NCI-H524 (cell line): ENCODE measurements at regions not wholly inside any gene's neighbourhood (a gene's known extent, or its start where the extent isn't known, plus 50 kb on each side); places are given as distances from the start of the nearest gene placed in this dataset.
A peak's percentile ranks its signal among the peaks of the same experiment; 100 is the strongest.
"Not testable (repeated sequence)": the region's sequence is repeated elsewhere in the genome, so short reads cannot be mapped to it uniquely, and the experiment has no call there.

Experiments used
- DNase-seq, 2 experiments: peaks; one replicate each; lab custom pipeline; 2025; lab: John Stamatoyannopoulos, UW

DNA sequence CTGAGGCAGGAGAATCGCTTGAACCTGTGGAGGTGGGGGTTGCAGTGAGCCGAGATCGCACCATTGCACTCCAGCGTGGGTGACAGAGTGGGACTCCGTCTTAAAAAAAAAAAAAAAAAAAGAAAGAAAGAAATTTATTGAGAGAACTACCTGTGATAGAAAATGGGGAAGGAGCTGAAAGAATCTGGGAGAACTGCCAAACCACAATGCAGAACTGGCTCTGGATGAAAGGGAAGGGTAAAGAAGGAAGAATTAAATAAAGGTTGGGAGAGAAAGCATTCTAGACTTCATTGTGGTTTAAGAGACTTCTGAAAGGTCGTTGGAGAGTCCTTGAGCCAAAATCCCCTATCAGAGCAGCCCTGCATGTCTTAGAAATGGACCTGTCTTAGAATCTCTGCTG lies 567.9 kb upstream of the HTR2C start:
- DNase-seq = no peak

DNA sequence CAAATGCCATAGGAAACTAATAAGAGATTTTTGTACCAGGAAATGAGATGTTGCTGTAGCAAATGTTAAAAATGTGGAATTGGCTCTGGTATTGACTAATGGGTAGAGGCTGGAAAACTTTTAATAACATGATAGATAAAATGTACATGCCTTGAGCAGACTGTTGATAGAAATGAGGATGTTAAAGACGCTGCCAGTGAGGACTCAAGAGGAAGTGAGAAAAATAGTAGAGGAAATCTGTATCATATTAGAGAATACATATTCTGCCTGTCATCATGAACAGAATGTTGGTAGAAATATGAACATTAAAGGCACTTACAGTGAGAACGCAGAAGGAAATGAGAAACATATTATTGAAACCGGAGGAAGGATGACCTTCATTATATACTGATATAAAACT lies 577.2 kb upstream of the HTR2C start:
- no peak for DNase-seq

- no peak for DNase-seq
Measured at GRCh38 chrX:113996781-113997180, 587.1 kb upstream of the HTR2C start.

- peak in 1 of 2 experiments; percentile 43 for DNase-seq
Measured at GRCh38 chrX:113991720-113992119, 592.2 kb upstream of the HTR2C start.

- peak; percentile 49 to 82 for DNase-seq
Measured at GRCh38 chrX:113990669-113991068, 593.2 kb upstream of the HTR2C start.

DNA sequence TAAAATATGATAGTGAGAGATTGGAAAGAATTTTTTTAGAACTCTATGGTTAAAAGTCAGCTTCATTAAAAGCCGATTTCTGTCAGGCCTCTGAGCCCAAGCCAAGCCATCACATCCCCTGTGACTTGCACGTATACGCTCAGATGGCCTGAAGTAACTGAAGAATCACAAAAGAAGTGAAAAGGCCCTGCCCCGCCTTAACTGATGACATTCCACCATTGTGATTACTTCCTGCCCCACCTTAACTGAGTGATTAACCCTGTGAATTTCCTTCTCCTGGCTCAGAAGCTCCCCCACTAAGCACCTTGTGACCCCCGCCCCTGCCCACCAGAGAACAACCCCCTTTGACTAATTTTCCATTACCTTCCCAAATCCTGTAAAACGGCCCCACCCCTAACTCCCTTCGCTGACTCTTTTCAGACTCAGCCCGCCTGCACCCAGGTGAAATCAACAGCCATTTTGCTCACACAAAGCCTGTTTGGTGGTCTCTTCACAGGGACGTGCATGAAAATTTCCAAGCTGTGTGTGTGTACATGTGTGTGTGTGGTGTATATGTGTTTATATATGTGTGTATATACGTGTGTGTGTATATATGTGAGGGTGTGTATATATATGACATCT lies 595.5 kb upstream of the HTR2C start:
- not testable (repeated sequence) for DNase-seq

DNA sequence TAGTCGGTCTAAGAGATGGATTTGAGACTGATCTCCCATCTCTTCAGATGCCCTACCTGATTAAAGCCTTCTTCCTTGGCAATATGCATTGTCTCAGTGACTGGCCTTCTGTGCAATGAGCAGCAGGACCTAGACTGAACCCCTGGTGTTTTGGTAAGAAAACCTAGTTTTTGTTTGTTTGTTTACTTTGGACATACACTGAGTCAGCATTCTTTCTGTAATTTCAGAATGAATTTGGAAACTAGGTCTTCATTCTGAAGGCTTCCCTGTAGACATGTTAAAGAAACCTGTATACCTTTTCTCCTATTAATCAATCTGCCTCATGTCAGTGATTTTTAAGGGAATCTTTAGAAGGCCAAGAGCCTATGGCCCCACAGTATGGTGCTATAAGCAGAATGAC lies 597.5 kb upstream of the HTR2C start:
- no peak for DNase-seq

- DNase-seq = no peak
Measured at GRCh38 chrX:113982766-113983165, 601.1 kb upstream of the HTR2C start.

DNA sequence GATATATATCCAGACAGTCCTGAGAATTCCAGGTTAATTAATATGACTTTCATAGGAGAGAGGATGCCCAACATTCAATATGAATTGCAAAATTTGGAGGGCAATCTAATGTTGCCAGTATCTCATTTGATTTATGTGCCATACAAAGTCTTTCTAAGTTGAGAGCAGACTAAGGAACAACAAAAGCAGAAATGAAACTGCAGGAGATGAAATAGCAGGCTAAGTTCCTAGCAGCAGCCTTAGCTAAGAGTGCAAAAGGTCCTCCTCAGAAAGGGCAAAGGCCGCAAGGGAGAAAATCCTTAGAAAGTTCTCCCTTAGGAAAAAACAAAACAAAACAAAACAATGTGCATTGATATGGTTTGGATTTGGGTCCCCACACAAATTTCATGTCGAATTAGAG lies 602.9 kb upstream of the HTR2C start:
- DNase-seq = no peak

DNA sequence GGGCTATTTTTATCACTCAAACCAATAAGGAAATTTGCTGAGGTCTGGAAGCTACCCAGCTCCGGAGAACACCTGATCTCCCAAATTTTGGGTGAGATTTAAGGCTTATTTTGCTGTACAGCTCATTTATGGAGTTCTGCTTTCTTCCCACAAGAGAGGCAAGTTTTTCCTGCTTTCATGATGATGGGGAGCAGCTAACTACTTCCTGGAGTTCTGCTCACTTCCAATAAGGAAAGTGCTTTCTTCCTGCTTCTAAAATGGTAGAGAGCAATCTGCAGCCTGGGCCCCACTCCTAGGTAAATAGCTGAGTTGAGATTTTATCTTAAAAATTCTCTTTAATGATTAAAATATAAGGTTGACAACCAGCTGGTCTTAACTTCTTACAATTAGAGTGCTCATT lies 606.0 kb upstream of the HTR2C start:
- no peak for DNase-seq

DNA sequence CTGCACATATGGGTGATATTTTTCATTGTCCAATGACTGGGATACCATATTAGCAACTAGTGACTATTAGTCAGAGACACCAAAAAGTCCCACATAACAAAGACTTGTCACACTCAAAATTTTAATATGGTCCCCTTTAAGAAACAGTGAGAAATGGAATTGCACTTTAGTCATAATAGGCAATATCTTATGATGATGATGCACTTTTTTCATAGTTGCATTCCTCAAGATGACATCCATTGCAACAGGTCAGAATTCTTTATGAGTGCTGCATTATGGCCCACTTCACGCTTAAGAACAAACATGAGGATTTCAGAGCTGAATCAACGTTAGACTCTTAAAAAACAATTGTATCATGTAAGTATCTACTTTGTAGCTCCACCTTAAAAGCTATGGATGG lies 608.4 kb upstream of the HTR2C start:
- DNase-seq = no peak

GRCh38 chrX:113974881-113975280 lies 609.0 kb upstream of the HTR2C start:
- no peak for DNase-seq

DNA sequence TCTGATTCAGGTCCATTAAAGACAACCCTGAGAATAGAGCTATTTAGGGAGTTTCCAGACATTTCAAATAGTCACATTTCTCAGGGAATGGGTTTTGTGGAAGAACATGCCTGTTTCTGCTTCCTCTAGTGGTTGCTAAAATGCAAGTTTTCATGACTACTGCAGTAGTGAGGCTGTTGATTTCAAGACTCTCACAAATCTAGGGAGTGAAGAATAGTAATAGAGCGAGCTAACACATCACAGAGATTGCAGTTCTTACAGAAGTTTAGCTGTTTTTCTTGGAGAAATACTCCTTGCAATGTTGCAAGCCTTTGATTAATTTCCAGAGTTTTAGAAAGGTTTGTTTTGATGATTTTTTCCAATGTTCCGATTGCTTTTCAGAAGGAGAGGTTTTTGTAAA lies 610.2 kb upstream of the HTR2C start:
- DNase-seq = no peak

DNA sequence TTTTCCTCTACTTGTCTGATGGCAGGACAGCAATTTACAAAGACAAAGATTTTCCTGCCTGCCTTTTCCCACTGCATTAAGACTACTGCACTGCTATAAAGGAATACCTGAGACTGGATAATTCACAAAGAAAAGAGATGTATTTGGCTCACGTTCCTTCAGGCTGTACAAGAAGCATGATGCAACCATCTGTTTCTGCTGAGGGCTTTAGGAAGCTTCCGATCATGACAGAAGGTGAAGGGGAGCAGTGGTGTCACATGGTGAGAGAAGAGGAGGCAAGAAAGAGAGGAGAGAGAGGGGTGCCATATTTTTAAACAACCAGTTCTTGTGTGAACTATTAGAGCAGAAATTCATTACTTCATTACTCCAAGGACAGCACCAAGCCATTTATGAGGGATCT lies 617.1 kb upstream of the HTR2C start:
- peak; percentile 19 to 48 for DNase-seq

GRCh38 chrX:113962343-113962742 lies 621.5 kb upstream of the HTR2C start:
- no peak for DNase-seq

DNA sequence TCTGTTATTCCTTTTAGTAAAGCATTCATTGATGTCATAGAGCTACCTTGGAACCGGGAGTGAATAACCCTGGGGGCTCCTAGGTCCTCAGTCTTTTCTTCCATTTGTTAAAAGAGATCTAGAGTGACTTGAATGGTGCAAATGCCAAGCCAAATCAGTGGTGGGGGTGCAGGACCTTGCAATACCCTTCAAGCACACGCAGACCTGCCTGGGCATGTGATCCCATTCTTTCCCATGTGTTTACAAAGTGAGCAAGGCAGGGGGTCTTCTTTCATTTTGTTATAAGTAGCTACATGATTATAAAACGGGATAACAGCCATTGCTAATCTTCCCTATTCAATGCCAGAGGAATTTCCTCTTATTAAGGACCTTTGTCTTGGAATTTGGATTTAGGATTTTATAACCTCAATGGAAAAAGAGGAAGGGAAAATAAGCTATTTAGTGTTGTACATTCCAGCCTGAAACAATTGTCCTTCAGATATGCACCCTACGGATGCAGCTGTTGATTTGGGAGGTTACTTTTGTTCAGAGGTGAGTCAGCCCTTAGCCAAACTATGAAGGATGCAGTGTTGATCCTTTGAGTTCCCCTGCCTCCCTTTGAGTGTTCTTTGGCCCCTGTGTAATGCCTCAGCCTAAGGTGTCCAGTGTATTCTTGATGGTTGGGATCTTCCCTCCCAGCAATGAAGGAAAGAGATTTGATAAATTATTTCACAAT lies 623.8 kb upstream of the HTR2C start:
- DNase-seq = no peak

GRCh38 chrX:113956936-113957335 lies 627.0 kb upstream of the HTR2C start:
- DNase-seq = no peak

- no peak for DNase-seq
Measured at GRCh38 chrX:113954297-113954696, 629.6 kb upstream of the HTR2C start.

- peak; percentile 26 to 75 for DNase-seq
Measured at GRCh38 chrX:113950081-113950678, 633.7 kb upstream of the HTR2C start.

DNA sequence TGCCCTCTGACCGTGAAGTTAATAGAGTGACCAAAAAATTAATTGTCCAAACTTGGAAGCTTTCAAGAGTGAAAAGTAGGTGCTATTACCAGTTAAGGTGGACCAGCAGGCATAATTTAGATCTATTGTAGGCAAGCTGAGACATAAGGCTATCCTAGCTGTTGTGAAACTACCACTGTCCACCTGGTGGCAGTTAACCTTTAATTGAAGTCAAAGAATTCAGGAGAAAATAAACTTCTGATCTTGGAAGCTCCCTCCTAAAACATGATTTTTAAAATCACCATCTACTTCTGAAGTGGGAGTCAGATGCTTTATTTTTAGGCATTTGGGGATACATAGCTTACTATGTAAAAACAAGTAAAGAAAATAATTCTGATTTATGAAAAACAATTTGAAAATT lies 636.3 kb upstream of the HTR2C start:
- peak in 1 of 2 experiments; percentile 27 for DNase-seq

GRCh38 chrX:113935518-113935917 lies 648.4 kb upstream of the HTR2C start:
- DNase-seq = no peak

DNA sequence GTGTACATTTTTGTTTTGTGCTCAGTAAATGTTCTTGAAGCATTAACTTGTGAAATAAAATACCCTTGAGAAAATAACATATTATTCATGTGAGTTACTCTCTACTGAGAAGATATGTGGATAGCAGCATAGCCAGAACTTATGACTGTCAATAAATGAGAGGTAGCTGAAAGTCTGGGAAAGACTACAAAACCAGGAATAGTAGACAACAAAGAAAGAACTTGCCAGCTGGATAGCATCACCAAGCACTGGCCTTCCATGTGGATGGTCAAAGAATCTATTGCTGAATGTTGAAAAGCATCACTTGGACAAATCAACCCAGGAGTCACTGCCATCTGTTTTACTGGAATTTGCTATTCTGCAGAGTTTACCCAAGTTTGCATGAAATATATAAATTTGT lies 650.0 kb upstream of the HTR2C start:
- no peak for DNase-seq

- peak; percentile 52 to 84 for DNase-seq
Measured at GRCh38 chrX:113929004-113929403, 654.9 kb upstream of the HTR2C start.

GRCh38 chrX:113920661-113921060 lies 663.2 kb upstream of the HTR2C start:
- no peak for DNase-seq
